HG03571 (cell line): ENCODE measurements at regions not wholly inside any gene's neighbourhood (a gene's known extent, or its start where the extent isn't known, plus 50 kb on each side); places are given as distances from the start of the nearest gene placed in this dataset.

Experiments used
- ATAC-seq: cut with Tn5 transposase; IDR thresholded peaks from one replicate; pipeline ENCODE4 v1.9.1; 2021; ENCODE audit not compliant: unreplicated experiment

DNA sequence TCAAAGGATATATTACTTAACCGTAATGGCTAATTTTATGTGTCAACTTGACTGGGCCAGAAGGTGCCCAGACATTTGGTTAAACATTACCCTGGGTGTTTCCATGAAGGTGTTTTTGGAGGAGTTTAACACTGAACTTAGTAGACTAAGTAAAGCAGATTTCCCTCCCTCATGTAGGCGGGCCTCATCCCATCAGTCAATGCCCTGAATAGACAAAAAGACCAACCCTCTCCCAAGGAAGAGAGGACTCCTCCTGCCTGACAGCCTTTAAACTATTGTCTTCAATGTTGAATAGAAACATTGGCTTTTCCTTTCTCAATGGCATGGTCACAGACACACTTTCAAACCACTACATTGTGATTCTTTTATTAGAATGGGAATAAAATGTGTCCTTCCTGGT, 121.9 kb downstream of the SETD4 start:
- ATAC-seq, result no peak

DNA sequence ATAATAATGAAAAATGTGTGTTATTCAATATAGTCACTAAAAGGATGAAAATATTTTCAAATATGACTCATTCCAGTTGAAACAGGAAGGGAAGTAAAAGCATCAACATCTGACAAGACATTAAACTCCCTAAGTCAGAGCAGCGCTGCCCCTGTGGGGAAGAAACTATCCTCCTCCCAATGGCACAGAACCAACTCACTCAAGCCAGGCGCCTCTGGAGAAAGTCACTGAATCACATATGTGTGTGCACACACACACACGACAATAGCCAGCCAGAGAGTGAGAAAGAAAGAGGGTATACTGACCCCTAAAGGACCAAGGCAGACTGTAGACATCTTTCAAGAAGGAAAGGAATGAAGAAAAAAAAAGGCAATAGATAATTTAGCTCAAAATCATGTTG, 126.9 kb downstream of the SETD4 start:
- ATAC-seq, result no peak

DNA sequence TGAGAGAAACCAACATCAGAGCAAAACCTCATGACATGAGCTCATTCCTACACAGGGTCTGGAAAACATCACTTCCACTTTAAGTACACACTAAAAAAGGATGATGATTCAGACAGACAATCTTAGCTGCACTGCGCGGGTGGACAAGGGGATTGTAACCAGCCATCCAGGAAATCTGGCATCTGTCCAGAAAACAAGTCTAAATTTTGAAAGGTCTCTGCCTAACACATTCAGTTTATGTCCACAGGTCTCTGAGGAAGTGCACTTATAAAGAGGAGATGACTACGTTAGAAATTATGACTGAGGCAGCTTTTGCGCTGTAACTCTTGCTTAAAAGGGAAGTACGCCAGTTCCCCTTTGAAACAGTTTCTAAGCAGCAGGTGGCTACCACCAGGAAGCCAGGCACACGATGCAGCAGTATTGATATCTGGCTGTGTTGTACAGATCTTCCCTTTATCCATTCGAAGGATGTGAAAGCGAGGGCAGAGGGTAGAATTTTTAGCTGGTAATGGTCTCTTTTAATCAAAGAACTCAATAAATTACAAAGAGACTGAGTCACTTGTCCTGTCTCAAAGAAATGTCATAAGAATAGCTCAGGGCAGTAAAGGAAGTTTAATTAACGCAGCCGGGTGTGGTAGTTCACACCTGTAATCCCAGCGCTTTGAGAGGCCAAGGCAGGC, 128.0 kb downstream of the SETD4 start:
- no peak for ATAC-seq

DNA sequence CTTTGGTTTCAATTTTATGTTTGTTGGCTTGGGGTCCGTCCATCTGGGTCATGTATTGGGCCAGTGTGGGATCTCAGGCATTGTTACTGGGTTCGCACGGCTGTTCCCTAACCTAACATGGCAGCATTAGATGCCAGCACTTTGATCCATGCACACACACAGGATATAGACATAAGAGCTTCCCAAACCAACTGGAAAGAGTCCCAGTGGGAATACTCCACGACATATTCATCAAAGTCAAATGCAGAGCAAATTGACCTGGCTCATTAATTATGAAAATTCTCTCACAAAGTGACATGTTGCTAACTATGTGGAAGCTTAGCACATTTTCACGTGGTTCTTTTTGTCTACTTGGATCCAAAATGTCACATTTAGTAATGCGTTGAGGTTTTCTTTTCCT, 130.4 kb downstream of the SETD4 start:
- ATAC-seq, result no peak

DNA sequence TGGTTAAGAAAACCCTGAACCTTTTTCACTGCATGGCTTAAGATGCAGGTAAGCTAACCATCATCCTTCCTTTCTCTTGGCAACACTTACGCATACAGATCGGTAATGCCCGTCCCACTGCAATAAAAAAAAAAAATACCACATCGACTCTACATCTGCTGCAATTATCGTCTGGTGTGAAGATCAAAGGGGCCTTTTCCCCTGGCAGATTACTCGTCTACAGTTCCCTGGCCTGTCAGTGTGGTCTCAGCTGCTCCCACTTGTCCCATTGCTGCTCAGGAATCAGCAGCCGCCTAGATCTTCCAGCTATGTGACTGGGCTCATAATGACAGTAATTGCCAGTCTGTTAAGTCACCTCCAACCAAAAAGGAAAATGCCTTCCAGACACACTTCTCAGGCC, 133.1 kb downstream of the SETD4 start:
- ATAC-seq, result no peak

DNA sequence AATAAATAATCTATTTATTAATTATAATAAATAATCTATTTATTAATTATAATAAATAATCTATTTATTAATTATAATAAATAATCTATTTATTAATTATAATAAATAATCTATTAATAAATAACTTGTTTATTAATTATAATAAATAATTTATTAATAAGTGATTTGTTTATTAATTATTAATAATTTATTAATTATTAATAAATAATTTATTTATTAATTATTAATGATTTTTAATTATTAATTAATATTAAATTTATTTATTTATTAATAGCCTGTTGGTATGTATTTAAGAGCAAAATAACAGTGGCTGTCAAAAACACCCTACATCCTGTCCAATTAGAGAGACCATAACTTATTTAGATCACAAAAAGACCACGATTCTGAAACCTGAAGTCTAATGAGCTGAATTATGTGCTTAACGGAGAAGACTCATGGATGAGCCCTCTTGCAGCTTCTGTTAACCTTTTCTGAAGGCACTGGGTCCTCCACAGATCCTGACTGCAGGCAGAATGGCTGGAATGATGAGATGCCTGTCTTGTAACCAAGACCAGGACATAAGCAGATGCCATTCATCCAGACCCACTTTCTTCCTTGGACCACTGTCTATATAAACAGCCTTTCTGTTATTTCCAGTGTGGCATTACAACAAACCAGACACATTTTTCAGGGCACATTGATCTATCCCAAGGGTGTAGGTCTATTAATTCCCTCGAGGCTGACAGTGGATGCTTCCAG, 134.2 kb downstream of the SETD4 start:
- ATAC-seq, result no peak

DNA sequence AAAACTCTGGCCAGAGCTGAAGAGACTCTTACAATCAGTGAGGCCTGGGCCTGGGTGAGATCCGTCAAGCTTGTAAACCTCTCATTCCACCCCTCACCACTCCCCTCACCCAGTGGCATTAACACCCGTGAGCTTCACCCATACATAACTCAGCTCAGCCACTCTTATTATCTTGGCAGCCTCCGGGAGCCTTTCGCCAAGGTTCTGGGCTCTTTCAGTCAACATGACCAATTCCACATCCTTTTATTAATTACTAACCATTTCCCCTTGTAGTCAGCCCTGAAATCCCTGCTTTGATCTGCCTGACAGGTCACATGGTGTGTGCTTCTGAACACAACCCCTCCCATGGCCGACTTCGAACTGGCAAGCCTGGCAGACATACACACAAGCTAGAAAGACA, 134.8 kb downstream of the SETD4 start:
- ATAC-seq, result no peak

DNA sequence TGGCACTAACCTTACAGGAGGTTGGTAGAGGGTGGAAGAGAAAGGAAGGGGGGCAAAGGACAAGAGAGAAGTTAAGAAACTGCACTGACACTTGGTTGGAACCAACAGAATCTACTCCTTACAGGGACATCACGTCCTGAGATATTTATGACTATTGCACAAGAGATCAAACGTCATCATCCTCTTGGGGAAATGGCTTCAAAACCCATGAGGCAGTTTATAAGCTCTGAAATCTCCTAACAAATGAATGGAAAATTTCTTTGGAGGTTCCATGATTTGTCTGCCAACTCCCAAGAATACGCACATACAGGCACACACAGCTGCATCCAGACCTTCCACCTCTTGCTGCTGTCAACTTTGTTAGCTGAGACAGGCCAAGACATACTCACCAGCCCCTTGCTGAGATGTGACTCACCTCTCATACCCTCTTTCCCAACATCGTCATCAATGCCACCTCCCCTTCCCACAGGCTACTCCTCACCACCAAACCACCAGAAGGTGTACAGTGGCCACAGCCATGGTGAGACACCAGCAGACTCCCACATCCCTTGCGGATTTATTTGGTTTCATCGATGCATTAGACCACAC, 135.5 kb downstream of the SETD4 start:
- no peak for ATAC-seq

DNA sequence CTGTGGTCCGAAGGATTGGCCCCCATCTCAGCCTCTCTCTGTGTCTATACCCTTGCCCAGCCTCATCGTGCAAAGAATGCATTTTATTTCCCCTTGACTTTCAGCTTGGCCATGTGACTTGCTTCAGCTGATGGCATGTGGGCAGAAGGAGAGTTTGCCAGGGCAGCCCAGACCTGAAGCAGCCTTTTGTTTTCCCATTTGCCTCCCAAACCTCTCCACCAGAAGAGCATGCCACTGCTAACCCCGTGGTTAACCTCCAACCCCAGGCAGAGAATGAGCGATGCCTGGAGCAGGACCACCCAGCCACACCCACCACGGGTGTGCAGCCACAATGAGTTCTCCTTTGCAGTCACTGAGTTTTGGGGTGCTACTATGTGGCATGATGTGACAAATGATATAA, 136.4 kb downstream of the SETD4 start:
- ATAC-seq, result no peak

DNA sequence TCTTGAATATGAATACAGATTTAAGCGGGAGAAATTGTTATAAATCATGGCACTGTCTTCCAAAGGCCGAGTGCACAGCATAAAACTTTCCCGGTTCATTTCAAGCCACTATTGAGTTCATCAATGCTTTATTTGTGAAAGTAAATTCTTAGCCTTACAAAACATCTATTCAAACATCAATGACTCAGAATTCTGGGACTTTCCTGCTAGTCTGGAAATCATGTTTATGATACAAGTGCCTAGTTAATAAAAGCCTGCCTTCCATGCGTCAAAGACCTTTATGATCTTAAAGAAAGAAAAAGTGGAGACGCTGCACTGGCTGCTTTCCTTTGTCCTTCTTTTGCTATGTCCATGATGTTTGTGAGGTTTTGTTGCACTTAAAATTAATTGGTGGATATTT, 137.7 kb downstream of the SETD4 start:
- ATAC-seq, result no peak

DNA sequence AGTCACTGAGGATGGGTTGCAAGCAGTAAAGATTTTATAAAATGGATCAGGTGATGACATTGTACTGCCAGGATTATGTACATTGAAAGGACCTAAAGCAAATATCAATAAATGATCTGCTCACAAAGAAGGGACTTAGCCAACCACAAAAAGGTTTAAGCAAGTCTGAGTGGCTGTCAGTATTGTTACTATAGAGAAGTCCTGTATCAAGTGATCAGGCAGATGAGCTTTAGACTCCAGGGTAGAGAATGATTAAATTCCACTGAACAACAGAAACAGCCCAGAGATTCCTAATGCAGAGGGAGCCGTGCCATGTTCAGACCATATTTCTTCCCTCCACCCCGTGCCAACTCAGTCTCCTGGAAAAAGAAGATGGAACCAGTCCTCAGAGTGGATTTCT, 138.9 kb downstream of the SETD4 start:
- no peak for ATAC-seq

DNA sequence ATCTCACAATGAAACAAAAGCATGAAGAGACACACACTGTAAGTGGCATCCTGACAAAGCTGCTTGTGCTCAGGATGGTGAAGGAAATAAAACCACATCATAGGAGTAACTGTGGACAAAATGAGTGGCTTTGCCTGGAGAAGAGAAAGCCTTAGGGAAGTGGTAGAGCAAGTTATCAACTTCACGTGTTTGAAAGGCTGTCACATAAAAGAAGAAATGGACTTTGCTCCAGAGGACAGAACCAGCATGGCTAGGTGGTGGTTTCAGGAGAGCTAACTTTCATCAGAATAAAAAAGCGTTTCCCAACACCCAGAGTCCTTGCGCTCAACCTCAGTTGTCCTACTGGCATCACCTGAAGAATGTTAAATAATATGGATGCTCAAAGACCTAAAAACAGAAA, 139.9 kb downstream of the SETD4 start:
- ATAC-seq, result no peak

DNA sequence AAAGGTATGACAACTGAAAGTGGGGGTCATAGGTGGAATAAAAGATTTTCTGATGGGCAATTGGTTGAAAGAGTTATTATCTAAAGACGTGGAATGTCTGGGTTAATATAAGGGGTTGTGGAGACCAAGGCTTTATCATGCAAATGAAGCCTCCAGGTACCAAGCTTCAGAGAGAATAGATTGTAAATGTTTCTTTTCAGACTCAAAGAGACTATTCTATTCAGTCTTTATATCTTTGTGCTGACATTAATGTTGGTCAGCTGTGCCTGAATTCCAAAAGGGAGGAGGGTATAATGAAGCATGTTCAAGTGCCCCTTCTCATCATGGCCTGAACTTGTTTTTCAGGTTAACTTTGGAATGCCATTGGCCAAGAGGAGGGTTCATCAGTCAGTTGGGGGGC, 145.3 kb downstream of the SETD4 start:
- ATAC-seq, result no peak

DNA sequence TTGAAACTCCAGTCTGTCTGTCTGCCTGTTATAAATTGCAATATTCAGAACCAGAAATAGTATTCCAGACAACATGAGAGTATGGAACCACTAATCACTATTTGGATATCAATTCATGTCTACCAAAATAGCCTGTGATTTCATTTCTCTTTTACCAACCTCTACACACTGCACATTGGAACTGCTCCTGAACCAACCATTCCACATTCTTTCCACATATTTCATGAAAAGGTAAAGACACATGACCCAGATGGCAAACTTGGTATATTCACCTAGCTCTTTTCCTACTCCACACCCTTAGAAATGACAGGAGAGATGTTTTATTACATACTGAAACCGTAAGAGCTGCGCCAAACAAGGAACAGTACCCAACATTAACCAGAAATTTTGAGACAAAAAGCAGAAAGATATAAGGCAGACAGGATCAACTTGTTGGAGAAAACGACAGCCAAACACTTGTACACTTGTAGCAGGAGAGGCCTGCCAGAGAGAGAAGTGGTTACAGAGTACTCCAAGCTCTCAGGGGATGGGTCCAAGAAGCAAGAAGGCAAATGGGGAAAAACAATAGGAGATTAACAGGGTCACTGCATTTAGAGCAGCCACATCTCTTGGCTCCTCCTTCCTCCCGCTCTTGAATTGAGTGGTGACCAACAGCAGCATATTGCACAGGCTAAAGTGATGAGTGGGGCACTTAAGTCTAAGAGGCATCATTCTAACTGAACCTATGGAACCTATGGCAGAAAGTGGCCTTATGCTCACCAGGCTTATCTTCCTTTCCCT, 148.7 kb downstream of the SETD4 start:
- no peak for ATAC-seq

DNA sequence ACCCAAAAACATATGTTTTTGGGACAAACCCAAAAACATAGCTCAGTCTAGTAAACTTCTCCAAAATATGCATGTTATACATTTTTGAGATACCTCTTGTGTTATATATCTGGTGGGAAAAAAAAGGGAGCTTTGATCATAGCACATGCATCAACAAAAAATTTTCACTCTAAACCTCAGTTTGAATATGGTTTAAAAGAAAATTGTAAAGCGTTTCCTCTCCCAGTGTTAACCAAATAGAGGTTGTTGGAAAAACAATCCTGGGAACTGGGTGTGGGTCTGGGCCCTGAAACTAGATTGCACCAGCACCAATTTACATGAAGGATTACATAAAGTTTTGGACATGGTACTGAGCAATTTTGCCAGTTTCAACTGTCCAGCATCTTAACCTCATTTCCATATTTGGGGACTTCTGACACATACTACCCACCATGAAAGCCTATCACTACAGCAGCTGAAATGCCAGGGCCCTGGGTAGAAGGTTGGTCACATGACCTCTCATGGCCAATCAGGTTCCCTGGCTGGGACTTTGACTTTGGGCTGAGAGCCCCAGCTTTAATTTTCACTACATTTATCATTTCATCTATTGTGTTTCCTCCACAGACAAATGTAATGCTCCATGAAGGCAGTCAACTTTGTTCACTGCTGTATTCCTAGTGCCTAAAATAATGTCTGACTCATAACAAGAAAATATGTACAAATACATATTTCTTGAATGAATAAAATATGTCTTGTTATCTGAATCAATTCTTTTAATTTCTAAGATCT, 150.7 kb downstream of the SETD4 start:
- ATAC-seq, result no peak

DNA sequence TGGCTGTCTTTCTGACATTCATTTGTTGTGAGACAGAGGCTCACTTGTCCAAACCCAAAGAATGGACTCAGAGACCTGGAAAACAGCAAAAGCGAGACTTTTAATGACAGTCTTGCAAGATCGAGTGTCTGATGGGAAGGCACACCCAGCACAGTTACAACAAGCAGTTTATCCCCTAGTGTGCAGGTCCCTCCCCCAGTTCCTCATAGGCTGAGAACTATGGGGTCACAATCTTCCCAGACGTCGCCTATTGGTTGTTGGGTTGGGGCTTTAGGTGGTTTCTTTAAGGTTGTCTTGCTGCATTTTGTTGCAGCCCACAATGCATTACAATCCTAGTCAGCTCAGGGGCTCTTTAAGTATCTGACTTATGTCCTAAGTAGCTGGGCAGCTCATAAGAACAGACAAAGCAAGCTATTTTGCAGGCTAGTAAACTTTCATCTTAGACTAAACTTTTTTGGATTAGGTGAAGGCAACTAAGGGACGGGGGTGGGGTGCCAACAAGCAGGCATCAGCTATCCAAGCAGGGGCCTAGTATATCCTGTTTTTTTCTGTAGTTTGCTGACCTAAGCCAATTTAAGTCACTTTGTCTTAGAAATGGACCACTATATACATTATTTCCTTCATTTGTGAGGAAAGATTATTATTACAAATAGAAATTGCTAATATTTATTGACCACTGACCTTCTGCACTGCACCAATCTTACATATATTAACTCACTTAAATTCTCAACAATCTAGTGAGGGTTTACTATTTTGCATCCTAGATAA, 151.8 kb downstream of the SETD4 start:
- no peak for ATAC-seq

DNA sequence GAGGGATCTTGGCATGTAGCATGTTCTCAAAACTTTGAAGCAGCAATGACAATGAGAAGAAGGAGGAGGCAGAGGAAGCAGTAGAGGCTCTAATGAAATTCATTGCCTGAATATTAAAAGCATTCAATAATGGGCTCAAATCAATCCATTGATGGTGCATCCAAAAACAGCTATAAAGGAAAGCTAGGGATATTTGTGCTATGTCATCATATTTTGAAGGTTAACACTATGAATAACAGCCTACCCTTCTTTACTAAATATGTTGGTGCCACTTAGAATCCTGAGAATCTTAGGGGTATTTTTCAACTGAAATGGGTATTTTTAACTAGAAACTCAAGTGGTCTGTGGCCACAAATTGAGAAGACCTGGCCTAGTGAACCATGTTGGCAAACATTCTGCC, 153.7 kb downstream of the SETD4 start:
- no peak for ATAC-seq

DNA sequence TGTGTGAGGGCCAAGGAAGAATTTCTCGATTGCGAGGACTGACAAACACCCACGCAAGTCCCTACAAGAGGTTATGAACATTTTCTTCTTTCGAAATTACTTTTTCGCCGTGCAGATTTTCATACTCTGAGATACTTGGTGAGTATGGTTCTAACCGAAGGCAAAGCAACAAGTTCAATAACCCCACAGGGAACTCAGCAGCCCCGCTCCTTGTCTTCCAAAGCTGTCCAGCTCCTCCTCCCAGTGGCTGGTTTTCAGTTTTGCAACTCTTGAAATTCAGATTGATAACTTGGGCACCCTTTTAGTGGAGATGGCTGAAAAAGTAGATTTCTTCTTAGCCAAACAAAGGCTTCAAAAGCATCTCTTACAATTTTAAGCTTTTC, 154.4 kb downstream of the SETD4 start:
- no peak for ATAC-seq

DNA sequence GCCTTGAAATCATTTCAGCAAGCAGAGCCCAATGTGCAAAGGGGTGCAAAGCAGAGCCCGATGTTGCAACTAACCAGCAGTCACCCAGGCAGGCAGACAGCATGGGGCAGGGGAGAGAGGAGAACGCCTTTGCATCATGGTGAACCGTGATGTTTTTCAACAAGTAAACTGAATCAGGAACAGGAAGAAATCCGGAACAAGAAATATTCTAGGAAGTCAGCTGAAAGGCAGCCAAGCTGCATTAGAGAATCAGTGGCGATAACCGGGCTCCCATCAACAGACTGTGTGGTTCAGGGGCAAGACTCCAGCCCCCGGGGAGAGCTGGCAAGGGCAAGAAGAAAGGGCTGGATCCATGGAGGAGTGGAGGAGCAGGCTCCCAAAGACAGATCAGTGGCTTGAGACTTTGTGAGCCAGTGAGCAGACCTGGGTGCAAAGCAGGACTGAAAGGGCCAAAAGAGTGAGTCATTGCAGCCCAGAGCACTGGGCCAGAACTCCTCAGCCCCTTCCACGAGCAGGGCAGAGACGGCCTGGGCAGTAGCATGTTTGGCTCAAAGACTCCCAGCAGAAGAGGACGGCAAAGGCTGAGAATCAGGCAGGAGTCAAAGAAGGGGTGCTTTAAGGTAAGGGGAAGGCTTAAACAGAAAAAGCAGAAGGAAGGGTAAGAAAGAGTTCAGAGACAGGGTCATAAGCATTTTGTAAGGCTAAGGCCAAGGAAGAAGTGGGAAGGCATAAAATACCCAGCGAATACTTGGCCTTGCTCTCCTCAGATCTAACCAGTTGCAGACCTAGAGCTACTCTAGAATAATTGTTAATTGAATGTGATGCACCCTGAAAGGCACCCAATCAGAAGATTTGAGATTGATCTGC, 155.0 kb downstream of the SETD4 start:
- no peak for ATAC-seq
